ENCODE measurements at regions not wholly inside any gene's neighbourhood (a gene's known extent, or its start where the extent isn't known, plus 50 kb on each side); places are given as distances from the start of the nearest gene placed in this dataset.

- ChIA-PET CTCF (no interaction called here), POLR2A (no interaction called here)
- Mint-ChIP-seq H3K4me1 (no peaks in the 10 kb centered on the region), H3K27me3 (no peaks in the 10 kb centered on the region), H3K9me3 (peaks cover 0 to 5% (median 3%) of the 10 kb centered on the region in 3 donors), H3K36me3 (no peaks in the 10 kb centered on the region), H3K4me3 (no peak overlapping the region), H3K27ac (no peak overlapping the region)
- Histone ChIP-seq H3K36me3 (ENCODE audit: control insufficient read depth in 2 of 2, extremely low read depth in 1 of 2, insufficient read depth in 1 of 2, low read length in 1 of 2) (no peaks in the 10 kb centered on the region), H3K9me3 (no peaks in the 10 kb centered on the region), H3K4me1 (ENCODE audit: control insufficient read depth in 1 of 2, extremely low read depth in 1 of 2, insufficient read depth in 2 of 2, low read length in 2 of 2) (no peaks in the 10 kb centered on the region), H3K27ac (ENCODE audit: low read length) (no peak overlapping the region), H3K27me3 (replicated peaks in 1 of 2; ENCODE audit: control insufficient read depth in 2 of 2, extremely low read depth in 1 of 2, insufficient read depth in 2 of 2, low read length in 1 of 2) (no peaks in the 10 kb centered on the region), H3K4me3 (ENCODE audit: control insufficient read depth in 1 of 2, extremely low read depth in 1 of 2, low read length in 1 of 2) (no peak overlapping the region)
- DNase-seq (no peak), ATAC-seq (replicated peaks in 1 of 4) (no peak)
- no CpG with 5 or more reads among the region's 2 CpGs for WGBS (ENCODE audit: insufficient coverage)
Measured at GRCh38 chr4:180951312-180951711, 1291.9 kb upstream of the TENM3 start.

GRCh38 chr4:180953572-180953971, 1289.6 kb upstream of the TENM3 start:
- Mint-ChIP-seq H3K36me3 (no peaks in the 10 kb centered on the region), H3K27ac (no peak overlapping the region), H3K27me3 (no peaks in the 10 kb centered on the region), H3K4me1 (no peaks in the 10 kb centered on the region), H3K4me3 (no peak overlapping the region), H3K9me3 (peaks cover 0 to 5% (median 0%) of the 10 kb centered on the region in 3 donors)
- WGBS (ENCODE audit: insufficient coverage): no CpG with 5 or more reads among the region's 4 CpGs
- Histone ChIP-seq H3K27me3 (replicated peaks in 1 of 2; ENCODE audit: control insufficient read depth in 2 of 2, extremely low read depth in 1 of 2, insufficient read depth in 2 of 2, low read length in 1 of 2) (no peaks in the 10 kb centered on the region), H3K36me3 (ENCODE audit: control insufficient read depth in 2 of 2, extremely low read depth in 1 of 2, insufficient read depth in 1 of 2, low read length in 1 of 2) (no peaks in the 10 kb centered on the region), H3K27ac (ENCODE audit: low read length) (no peak overlapping the region), H3K4me1 (ENCODE audit: control insufficient read depth in 1 of 2, extremely low read depth in 1 of 2, insufficient read depth in 2 of 2, low read length in 2 of 2) (no peaks in the 10 kb centered on the region), H3K4me3 (ENCODE audit: control insufficient read depth in 1 of 2, extremely low read depth in 1 of 2, low read length in 1 of 2) (no peak overlapping the region), H3K9me3 (no peaks in the 10 kb centered on the region)
- ChIA-PET CTCF (no interaction called here), POLR2A (no interaction called here)
- DNase-seq (no peak), ATAC-seq (replicated peaks in 1 of 4) (no peak)

GRCh38 chr4:180960743-180961401, 1282.3 kb upstream of the TENM3 start:
- Mint-ChIP-seq H3K27ac (no peak overlapping the region), H3K36me3 (no peaks in the 10 kb centered on the region), H3K9me3 (peaks cover 0 to 10% (median 0%) of the 10 kb centered on the region in 3 donors), H3K4me3 (no peak overlapping the region), H3K4me1 (no peaks in the 10 kb centered on the region), H3K27me3 (no peaks in the 10 kb centered on the region)
- DNase-seq: no peak
- no peaks in the 10 kb centered on the region for H3K4me1 ChIP-seq (ENCODE audit: control insufficient read depth in 1 of 2, extremely low read depth in 1 of 2, insufficient read depth in 2 of 2, low read length in 2 of 2)
- ChIA-PET POLR2A (no interaction called here), CTCF (no interaction called here)
- no peak overlapping the region for H3K27ac ChIP-seq (ENCODE audit: low read length)
- H3K9me3 ChIP-seq: no peaks in the 10 kb centered on the region
- ATAC-seq (replicated peaks in 1 of 4): no peak
- WGBS (ENCODE audit: insufficient coverage): no CpG with 5 or more reads among the region's 4 CpGs
- no peak overlapping the region for H3K4me3 ChIP-seq (ENCODE audit: control insufficient read depth in 1 of 2, extremely low read depth in 1 of 2, low read length in 1 of 2)
- no peaks in the 10 kb centered on the region for H3K36me3 ChIP-seq (ENCODE audit: control insufficient read depth in 2 of 2, extremely low read depth in 1 of 2, insufficient read depth in 1 of 2, low read length in 1 of 2)
- no peaks in the 10 kb centered on the region for H3K27me3 ChIP-seq (replicated peaks in 1 of 2; ENCODE audit: control insufficient read depth in 2 of 2, extremely low read depth in 1 of 2, insufficient read depth in 2 of 2, low read length in 1 of 2)

GRCh38 chr4:180962268-180962667, 1280.9 kb upstream of the TENM3 start:
- no peaks in the 10 kb centered on the region for H3K36me3 ChIP-seq (ENCODE audit: control insufficient read depth in 2 of 2, extremely low read depth in 1 of 2, insufficient read depth in 1 of 2, low read length in 1 of 2)
- H3K4me3 ChIP-seq (ENCODE audit: control insufficient read depth in 1 of 2, extremely low read depth in 1 of 2, low read length in 1 of 2): no peak overlapping the region
- Mint-ChIP-seq H3K27ac (no peak overlapping the region), H3K4me3 (no peak overlapping the region), H3K9me3 (peaks cover 0 to 10% (median 0%) of the 10 kb centered on the region in 3 donors), H3K4me1 (no peaks in the 10 kb centered on the region), H3K36me3 (no peaks in the 10 kb centered on the region), H3K27me3 (no peaks in the 10 kb centered on the region)
- no CpG with 5 or more reads among the region's 3 CpGs for WGBS (ENCODE audit: insufficient coverage)
- H3K27ac ChIP-seq (ENCODE audit: low read length): no peak overlapping the region
- no peaks in the 10 kb centered on the region for H3K4me1 ChIP-seq (ENCODE audit: control insufficient read depth in 1 of 2, extremely low read depth in 1 of 2, insufficient read depth in 2 of 2, low read length in 2 of 2)
- H3K9me3 ChIP-seq: no peaks in the 10 kb centered on the region
- ATAC-seq (replicated peaks in 1 of 4) (no peak), DNase-seq (no peak)
- CTCF ChIA-PET: no interaction called here
- POLR2A ChIA-PET: interaction anchor here in 1 of 2 donors (0.6 kb wide), 1 partner anchor 1268 kb away, joined by 5 read pairs; no protein-coding TSS in a partner anchor
- H3K27me3 ChIP-seq (replicated peaks in 1 of 2; ENCODE audit: control insufficient read depth in 2 of 2, extremely low read depth in 1 of 2, insufficient read depth in 2 of 2, low read length in 1 of 2): no peaks in the 10 kb centered on the region

- no peak for DNase-seq
- ATAC-seq (replicated peaks in 1 of 4): no peak
- Mint-ChIP-seq H3K27me3 (no peaks in the 10 kb centered on the region), H3K9me3 (peaks cover 0 to 10% (median 2%) of the 10 kb centered on the region in 3 donors), H3K27ac (no peak overlapping the region), H3K4me3 (no peak overlapping the region), H3K4me1 (no peaks in the 10 kb centered on the region), H3K36me3 (no peaks in the 10 kb centered on the region)
- H3K4me3 ChIP-seq (ENCODE audit: control insufficient read depth in 1 of 2, extremely low read depth in 1 of 2, low read length in 1 of 2): no peak overlapping the region
- H3K36me3 ChIP-seq (ENCODE audit: control insufficient read depth in 2 of 2, extremely low read depth in 1 of 2, insufficient read depth in 1 of 2, low read length in 1 of 2): no peaks in the 10 kb centered on the region
- CTCF ChIA-PET: no interaction called here
- H3K27me3 ChIP-seq (replicated peaks in 1 of 2; ENCODE audit: control insufficient read depth in 2 of 2, extremely low read depth in 1 of 2, insufficient read depth in 2 of 2, low read length in 1 of 2): no peaks in the 10 kb centered on the region
- no peak overlapping the region for H3K27ac ChIP-seq (ENCODE audit: low read length)
- H3K9me3 ChIP-seq: no peaks in the 10 kb centered on the region
- POLR2A ChIA-PET: no interaction called here
- WGBS (ENCODE audit: insufficient coverage): no CpG with 5 or more reads among the region's 2 CpGs
- no peaks in the 10 kb centered on the region for H3K4me1 ChIP-seq (ENCODE audit: control insufficient read depth in 1 of 2, extremely low read depth in 1 of 2, insufficient read depth in 2 of 2, low read length in 2 of 2)
Measured at GRCh38 chr4:180966312-180966711, 1276.9 kb upstream of the TENM3 start.

GRCh38 chr4:180967936-180968335, 1275.3 kb upstream of the TENM3 start:
- Histone ChIP-seq H3K9me3 (no peaks in the 10 kb centered on the region), H3K4me3 (ENCODE audit: control insufficient read depth in 1 of 2, extremely low read depth in 1 of 2, low read length in 1 of 2) (no peak overlapping the region), H3K4me1 (ENCODE audit: control insufficient read depth in 1 of 2, extremely low read depth in 1 of 2, insufficient read depth in 2 of 2, low read length in 2 of 2) (no peaks in the 10 kb centered on the region), H3K27ac (ENCODE audit: low read length) (no peak overlapping the region), H3K27me3 (replicated peaks in 1 of 2; ENCODE audit: control insufficient read depth in 2 of 2, extremely low read depth in 1 of 2, insufficient read depth in 2 of 2, low read length in 1 of 2) (no peaks in the 10 kb centered on the region), H3K36me3 (ENCODE audit: control insufficient read depth in 2 of 2, extremely low read depth in 1 of 2, insufficient read depth in 1 of 2, low read length in 1 of 2) (no peaks in the 10 kb centered on the region)
- DNase-seq (no peak), ATAC-seq (replicated peaks in 1 of 4) (no peak)
- H3K4me1 Mint-ChIP-seq: no peaks in the 10 kb centered on the region
- no peak overlapping the region for H3K4me3 Mint-ChIP-seq
- H3K27ac Mint-ChIP-seq: no peak overlapping the region
- H3K27me3 Mint-ChIP-seq: no peaks in the 10 kb centered on the region
- ChIA-PET POLR2A (no interaction called here), CTCF (no interaction called here)
- no peaks in the 10 kb centered on the region for H3K36me3 Mint-ChIP-seq
- WGBS (ENCODE audit: insufficient coverage): 58% methylated on average over 3 of the region's 3 CpGs
- peaks cover 3 to 15% (median 5%) of the 10 kb centered on the region in 3 donors for H3K9me3 Mint-ChIP-seq

- Histone ChIP-seq H3K9me3 (no peaks in the 10 kb centered on the region), H3K27me3 (replicated peaks in 1 of 2; ENCODE audit: control insufficient read depth in 2 of 2, extremely low read depth in 1 of 2, insufficient read depth in 2 of 2, low read length in 1 of 2) (no peaks in the 10 kb centered on the region), H3K4me1 (ENCODE audit: control insufficient read depth in 1 of 2, extremely low read depth in 1 of 2, insufficient read depth in 2 of 2, low read length in 2 of 2) (no peaks in the 10 kb centered on the region), H3K36me3 (ENCODE audit: control insufficient read depth in 2 of 2, extremely low read depth in 1 of 2, insufficient read depth in 1 of 2, low read length in 1 of 2) (no peaks in the 10 kb centered on the region), H3K27ac (ENCODE audit: low read length) (no peak overlapping the region), H3K4me3 (ENCODE audit: control insufficient read depth in 1 of 2, extremely low read depth in 1 of 2, low read length in 1 of 2) (no peak overlapping the region)
- no peaks in the 10 kb centered on the region for H3K36me3 Mint-ChIP-seq
- H3K27me3 Mint-ChIP-seq: no peaks in the 10 kb centered on the region
- WGBS (ENCODE audit: insufficient coverage): no CpG with 5 or more reads among the region's 4 CpGs
- no peak overlapping the region for H3K27ac Mint-ChIP-seq
- ATAC-seq (replicated peaks in 1 of 4): no peak
- ChIA-PET CTCF (no interaction called here), POLR2A (no interaction called here)
- H3K4me3 Mint-ChIP-seq: no peak overlapping the region
- peaks cover 6 to 15% (median 9%) of the 10 kb centered on the region in 3 donors for H3K9me3 Mint-ChIP-seq
- no peaks in the 10 kb centered on the region for H3K4me1 Mint-ChIP-seq
- no peak for DNase-seq
Measured at GRCh38 chr4:180973894-180974293, 1269.3 kb upstream of the TENM3 start.
